NCI-H2196 (cell line): ENCODE measurements at regions not wholly inside any gene's neighbourhood (a gene's known extent, or its start where the extent isn't known, plus 50 kb on each side); places are given as distances from the start of the nearest gene placed in this dataset.
A peak's percentile ranks its signal among the peaks of the same experiment; 100 is the strongest.

Source experiments
- DNase-seq: peaks from one replicate; lab custom pipeline; 2025; ENCODE audit not compliant: unreplicated experiment; lab: John Stamatoyannopoulos, UW

DNA sequence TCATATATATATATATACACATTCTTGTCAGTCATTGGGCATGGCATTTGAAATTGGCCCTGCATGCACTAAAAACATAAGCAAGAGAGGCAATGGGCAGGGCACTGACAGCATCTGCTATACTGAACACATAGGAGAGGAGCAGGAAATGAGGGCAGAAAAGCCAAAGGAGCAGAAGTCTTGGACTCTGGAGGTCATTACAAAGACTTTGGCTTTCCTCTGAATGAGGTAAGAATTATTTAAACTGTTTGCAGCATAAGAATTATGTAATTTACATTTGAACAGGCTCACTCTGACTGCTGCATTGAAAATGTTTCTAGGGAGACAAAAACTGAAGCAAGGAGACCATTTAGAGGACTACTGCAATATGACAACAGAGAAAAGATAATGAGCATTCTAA lies 396.5 kb downstream of the PRDM5 start:
- DNase-seq: no peak

DNA sequence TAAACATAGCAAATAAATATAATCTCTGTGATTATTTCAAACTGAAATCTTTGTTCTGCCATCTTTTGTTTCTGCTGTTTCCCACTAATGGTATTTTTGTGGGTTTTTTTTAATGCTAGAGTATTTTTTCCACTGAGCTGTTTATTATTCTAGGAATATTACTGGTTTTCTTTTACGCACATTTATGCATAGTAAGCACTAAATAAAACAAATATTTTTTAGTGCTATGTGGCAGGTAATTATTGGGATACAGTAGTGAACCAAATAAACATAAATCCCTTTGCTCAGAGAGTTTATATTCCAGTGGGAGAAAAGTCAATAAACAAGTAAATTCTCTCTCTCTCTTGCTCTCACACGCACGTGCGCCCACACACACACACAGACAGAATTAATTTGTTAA lies 397.4 kb downstream of the PRDM5 start:
- no peak for DNase-seq

DNA sequence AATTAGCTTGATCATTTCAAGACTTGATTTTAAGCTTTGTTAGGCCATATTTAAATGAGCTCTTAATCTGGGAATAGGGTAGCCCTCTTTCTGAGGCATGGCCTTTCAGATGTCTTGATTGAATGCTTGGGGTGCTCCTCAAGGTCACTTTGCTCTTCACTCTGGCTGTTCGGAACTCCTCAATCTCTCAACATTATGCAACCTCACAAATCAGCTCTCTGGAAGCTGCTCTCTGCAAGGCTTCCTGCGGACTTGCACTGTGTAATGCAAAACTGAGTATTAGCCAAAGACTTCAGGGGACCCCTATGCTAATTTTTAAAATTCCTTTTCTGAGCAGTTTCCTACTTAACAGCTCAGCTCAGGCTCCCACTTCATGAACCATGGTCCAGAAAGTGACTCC lies 398.3 kb downstream of the PRDM5 start:
- no peak for DNase-seq

DNA sequence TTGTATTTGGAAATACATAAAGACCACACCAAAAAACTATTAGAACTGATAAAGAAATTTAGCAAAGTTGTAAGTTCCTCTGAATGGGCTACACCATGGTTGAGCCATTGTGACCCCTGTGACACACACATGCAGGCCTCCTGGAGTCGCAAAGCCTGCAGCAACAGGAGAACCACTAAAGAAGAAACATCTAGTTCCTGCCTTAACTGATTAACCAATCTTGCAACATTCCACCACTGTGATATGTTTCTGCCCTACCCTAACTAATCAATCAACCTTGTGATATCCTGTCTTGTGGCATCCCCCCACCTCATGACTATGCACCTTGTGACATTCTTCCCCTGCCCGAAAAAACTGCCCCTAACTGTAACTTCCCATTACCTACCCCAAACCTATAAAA lies 401.8 kb downstream of the PRDM5 start:
- no peak for DNase-seq

DNA sequence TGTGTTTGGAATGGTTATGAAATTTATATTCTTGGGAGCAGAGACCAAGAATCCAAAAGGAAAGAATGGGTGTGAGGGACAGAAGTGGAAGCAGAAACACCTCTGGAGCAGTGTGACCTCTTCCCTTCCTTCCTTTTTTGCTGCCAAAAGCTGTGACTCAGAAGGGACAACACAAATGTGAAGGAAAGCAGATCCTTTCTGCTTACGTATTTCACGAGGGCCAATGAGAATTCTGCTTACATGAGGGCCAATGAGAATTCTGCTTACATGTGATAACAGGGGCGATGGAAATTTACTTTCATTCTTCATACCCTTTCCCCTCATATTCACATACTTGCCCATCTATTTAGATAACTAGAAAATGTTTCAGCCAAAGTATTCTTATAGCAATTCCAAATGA lies 404.6 kb downstream of the PRDM5 start:
- peak; percentile 24 for DNase-seq

DNA sequence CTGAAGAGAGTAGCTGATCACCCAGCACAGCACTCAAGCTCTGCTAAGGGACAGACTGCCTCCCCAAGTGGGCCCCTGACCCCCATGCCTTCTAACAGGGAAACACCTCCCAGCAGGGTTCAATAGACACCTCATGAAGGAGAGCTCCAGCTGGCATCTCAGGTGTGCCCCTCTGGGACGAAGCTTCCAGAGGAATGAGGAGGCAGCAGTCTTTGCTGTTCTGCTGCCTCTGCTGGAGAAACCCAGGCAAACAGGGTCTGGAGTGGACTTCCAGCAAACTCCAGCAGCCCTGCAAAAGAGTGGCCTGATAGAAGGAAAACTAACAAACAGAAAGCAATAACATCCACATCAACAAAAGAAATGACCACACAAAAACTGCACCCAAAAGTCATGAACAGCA lies 412.8 kb downstream of the PRDM5 start:
- DNase-seq: no peak

DNA sequence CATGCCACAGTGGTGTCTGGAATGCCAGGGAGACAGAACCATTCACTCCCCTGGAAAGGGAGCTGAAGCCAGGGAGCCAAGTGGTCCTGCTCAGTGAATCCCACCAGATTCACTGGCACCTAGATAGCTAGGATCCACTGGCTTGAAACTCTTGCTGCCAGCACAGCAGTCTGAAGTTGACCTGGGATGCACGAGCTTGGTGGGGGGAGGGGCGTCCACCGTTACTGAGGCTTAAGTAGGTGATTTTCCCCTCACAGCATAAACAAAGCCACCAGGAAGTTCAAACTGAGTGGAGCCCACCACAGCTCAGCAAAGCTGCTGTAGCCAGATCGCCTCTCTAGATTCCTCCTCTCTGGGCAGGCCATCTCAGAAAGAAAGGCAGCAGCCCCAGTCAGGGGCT lies 413.3 kb downstream of the PRDM5 start:
- DNase-seq: no peak

DNA sequence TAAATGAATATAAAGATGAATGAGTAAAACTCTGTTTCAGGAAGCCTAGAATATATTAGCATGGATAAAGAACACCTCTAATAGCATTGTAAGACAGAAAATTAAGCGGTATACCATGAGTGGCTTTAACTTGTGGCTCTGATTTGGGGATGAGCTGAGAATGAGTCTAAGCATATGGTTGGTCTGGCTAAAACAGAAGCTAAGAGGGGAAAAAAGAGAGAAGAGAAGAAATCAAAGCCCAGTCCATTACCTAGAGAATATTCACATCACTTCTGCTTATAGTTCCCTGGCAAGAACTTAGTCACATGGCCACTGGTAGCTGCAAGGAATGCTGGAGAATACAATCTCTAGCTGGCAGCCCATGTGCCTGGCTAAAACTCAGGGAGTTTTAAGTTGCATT lies 414.5 kb downstream of the PRDM5 start:
- DNase-seq: no peak

DNA sequence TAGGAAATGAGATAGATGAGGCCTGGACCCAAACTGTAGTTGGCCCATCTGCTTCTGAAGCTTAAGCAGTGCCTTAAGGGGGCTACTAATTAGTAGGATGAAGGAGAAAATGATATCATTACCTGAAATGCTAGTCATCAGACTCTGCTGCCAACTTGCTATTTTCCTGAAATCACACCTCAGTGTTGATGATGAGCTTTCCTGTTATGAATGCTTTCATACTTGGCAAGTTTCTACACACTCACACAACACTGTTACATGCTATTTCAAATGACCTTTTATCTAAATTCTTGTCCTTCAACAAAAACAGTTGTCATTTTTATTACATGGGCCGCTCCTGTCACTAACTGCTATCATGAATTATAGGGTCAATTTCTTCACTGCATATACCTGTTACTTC lies 416.0 kb downstream of the PRDM5 start:
- DNase-seq: no peak

DNA sequence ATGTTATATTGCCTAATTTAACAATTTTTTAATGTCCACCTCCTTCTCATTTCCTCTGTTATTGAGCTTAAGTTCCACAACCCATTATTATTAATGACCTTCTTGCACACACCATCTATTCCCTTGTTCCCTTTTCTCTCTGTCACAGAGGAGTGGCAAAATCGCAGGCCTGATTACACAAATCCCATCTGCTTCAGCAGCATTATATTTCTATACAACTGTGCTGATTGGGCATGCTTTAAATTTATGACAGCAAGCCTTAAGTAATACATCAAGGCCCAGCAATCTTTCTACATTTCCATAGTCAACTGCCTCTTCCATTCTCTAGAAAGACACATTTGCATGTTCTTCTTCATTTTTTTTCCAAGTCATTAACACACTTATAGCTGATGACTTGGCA lies 423.8 kb downstream of the PRDM5 start:
- DNase-seq: no peak

DNA sequence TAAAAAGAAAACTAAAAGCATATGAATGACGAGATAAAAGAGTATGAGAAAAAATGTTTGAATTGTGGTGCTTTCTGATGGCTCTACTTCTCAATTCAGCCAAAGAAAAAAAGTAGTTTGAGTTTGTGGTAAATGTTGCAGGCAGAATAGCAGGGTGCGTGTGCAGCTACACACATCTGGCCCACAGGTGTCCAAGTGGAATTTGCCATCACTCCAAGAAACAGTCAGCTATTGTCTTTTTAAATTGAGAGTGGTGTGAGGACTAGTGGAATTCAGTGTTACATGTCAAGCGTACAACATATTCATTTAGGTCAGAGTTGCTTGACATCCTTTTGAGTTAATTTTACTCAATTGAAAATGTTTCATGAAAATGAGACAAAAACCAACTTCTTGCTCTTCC lies 424.8 kb upstream of the MAD2L1 start:
- no peak for DNase-seq

DNA sequence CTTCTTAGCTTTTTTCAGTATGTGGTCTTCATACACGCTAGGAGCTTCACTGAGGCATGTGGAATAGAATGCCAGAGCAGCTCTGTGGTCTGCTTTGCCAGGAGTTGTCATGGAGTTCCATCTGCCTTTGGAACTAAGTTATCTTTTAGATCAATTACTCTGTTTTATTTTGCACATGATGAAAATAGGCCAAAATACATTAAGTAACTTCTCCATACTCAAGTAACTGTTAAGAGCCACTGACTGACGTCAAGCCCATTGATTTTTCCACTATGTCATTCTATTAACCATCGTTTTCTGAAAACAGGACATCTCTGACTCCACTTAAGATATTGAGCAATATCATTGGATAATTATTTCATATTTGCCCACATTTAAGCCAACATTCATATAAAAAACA lies 415.1 kb upstream of the MAD2L1 start:
- DNase-seq: no peak

DNA sequence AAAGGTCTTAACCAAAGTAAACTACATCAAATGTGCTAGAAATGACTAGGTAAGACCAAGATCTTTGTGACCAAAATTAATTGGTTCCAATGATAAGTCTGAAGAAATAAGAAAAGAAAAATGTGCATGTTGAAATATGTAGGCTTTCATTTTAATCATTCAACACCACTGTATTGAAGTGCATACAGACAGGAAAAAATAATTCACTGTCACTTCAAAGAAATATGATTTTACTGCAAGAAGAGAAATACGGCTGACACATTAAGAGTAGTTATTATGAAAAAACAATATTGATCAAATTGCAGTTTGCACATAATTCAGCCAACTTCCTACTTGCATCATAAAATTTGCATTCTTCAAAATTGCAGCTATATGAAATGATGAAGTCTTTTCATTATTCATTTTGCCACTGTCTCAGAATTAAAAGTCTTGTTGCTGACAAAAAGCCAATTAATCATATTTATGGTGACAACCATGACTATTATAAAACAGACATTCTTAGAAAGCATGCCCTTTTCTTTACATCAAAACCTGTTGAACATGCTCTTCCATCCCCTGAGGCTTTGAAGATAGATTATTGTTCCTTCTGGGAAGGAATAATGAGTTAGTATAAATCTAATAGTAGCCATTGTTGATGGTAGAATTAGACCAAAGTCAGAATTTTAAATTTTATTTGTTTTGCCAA lies 405.9 kb upstream of the MAD2L1 start:
- no peak for DNase-seq

DNA sequence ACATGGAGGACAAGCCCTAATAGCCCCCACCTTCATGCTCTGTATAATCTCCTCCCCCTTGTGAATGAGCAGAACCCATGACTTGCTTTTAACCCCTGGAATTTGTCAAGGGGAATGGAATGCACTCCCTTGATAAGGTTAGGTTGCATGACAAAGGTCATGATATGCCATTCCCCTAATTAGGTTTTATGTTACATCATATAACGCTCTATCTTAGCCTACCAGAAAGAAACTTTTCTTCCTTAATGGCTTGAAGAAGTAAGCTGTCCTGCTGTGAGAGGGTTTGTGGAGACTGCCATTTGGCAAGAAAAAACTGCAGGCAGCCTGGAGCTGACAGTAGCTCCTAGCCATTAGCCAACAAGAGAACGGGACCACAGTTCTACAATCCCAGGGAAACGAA lies 399.8 kb upstream of the MAD2L1 start:
- no peak for DNase-seq

DNA sequence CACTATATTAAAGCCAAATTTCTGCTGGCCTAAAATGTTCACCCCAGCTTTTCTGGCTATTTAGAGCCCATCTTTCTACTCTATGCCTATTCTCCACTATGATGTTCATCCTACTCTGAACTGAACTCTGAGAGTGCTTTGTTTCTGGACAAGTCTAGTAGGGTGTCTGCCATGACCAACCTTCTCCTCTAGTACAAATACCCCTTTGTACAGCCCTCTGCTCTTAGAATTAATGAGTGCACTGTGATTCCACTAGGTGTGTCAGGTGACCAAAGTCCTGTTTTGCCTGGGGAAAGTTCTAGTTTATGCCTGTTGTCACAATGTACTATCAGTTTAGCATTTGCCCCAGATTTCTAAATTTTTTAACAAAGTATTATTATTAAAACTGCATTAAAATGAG lies 388.1 kb upstream of the MAD2L1 start:
- DNase-seq: no peak

DNA sequence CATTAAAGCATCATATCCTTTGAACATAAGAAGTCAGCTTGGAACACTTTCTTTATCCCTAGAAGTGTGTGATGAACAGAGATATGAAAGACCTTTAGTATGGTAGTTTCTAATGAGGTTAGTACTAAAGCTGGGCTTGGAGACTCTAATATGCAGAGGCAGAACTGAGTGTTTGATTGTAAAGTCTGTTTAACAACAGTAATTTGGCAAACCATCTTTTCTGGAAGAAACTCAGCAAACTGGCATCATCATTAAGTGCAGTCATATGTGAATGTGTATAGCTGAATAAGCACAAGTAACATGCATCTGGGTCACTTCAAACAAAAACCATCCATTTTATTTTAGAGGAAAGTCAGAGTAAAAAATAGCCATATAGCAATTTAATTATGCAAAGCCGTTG lies 385.9 kb upstream of the MAD2L1 start:
- DNase-seq: no peak

DNA sequence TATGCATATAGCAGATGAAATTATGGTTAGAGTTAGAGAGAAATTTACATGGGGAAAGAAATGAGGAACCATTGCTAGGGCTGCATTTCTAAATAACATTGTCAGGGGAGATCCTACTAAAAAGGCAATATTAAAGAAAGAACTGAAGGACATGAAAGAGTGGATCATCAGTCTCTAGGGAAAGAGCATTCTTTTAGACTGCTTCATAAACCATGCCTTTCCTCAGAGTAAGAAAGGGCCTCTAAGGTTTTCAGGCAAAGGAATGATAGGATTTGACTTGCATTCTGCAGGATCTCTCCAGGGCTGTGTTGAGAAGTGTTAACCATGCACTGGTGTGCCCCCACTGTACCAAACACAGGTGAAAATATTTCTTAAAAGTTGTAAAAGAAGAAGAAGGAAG lies 385.4 kb upstream of the MAD2L1 start:
- DNase-seq: no peak

DNA sequence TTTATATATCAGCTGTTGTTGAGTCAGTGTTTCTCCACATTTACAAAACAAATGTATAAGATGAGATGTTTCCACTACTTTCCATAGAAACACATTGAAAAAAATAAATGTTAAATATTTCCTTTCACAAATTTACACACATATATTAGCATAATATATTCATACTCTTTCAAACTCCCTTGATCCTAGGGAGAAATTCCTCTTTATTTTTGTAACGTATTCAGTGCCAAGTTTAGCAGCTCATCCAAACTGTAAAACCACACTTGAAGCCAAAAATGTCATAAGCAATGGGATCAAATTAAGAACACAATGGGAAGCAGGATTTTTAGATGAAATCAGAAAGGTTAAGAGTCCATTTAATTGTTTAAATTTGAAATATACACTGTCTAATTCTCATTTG lies 381.1 kb upstream of the MAD2L1 start:
- no peak for DNase-seq

DNA sequence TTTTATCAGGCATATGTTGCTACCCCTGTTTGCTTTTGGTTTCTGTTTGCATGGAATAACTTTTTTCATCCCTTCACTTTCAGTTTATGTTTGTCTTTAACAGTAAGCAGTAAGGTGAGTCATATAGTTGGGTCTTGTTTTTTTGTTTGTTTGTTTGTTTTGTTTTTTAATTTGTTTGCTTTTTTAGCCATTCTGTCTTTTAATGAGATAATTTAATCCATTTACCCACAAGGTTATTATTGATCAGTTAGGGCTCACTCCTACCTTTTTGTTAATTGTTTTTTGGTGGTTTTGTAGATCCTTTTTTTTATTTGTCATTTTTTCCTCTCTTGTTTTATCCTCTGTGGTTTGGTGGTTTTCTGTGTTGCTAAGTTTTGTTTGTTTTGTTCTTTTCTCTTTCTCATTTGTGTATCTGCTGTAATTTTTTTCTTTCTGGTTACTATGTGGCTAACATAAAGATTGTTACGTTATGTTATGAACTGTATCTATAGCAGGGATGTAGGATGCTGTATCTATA lies 379.5 kb upstream of the MAD2L1 start:
- DNase-seq: no peak

DNA sequence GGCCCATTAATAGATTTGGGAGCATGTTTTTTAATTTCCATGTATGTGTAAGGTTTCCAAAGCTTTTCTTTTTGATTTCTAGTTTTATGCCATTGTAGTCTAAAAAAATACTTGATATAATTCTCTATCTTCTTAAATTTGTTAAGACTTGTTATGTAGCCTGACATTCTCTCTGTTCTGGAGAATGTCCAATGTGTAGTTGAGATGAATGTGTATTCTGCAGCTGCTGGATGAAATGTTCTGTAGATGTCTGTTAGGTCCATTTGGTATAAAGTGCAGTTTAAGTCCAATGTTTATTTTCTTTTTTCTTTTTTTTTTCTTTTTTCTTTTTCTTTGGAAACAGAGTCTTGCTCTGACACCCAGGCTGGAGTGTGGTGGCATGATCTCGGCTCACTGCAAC lies 378.5 kb upstream of the MAD2L1 start:
- no peak for DNase-seq

DNA sequence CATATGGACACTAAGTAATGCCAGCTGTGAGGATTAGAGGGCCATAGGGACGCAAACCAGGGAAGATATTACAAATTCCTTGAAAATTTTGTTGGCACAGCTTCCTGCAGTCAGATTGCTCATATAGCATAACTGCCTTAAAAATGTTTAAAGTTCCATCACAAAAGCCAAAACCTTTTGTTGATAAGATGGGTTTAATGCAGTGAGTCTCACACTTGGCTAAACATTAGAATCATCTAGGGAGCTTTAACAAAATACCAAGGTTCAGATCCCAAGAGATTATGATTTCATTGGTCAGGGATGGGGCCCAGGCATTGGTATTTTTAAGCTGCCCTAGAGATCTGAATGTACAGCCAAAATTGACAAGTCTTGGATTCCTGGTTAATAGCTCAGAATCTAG lies 376.5 kb upstream of the MAD2L1 start:
- DNase-seq: no peak

DNA sequence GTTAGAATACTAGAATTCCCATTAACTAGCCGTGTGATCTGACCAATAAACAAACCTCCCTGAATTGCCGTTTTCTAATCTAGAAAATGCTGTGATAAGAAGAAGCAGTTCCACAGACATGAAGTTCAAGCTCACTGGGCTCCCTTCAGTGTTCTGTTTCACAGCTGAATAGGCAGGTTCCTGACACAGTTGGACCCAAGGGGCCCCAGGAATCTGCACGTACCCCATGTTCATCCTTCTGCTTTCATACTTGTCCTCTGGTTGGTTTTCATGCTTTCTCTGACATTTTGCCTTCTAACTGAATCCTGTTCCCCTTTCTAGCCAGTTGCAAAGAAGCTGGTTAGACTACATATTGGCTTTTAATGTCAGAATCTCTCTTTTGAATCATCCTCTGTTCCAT lies 374.1 kb upstream of the MAD2L1 start:
- no peak for DNase-seq

DNA sequence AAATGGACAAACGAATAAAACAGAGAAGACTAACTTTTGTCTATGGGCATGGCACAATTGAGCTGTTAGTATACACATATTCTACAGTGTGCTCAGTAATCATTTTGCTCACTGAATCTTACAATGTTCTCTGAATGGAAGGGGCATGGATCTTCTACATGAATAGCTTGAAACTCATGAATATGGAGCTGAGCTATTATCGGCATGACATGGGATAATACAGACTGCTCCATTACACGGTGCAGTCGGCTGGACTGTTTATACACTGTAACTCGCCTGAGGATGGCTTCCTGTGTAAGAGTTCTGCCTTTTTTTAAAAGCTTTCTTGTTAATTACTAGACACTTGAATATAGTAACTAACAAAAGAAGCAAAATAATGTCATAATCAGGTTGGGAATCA lies 368.5 kb upstream of the MAD2L1 start:
- no peak for DNase-seq

DNA sequence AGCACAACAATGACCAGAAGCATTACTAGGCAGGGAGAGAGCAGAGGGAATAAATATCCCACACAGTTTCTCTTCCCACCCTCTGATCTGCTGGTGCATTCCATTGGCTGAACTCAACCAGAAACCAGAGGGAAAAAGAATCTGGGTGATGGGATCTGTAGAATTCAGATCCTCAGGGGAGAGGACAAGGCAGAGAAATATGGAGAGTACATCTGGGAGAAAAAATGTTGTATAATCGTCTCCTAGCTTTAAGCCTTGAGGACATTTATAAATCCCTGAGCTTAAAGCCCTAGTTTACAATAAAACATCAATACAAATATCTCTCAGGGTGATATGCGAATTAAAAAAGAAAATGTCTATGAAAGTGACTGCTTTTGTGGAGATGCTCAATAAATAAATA lies 368.1 kb upstream of the MAD2L1 start:
- no peak for DNase-seq
